Suprapubic skin (tissue), 4 donors: ENCODE measurements at regions not wholly inside any gene's neighbourhood (a gene's known extent, or its start where the extent isn't known, plus 50 kb on each side); places are given as distances from the start of the nearest gene placed in this dataset.
"Not testable (repeated sequence)": the region's sequence is repeated elsewhere in the genome, so short reads cannot be mapped to it uniquely, and the experiment has no call there.

Experiments
- DNase-seq, 2 donors: peaks; one replicate each; pipeline ENCODE4 v3.0.0-alpha.2; 2019; ENCODE audit warnings: low spot score in 2 of 2
- H3K27ac ChIP-seq: fragments of 200-600 bp; sonication (generic); one replicate; pipeline ENCODE4 v1.5.1; 2019
- H3K27me3 ChIP-seq: fragments of 200-600 bp; sonication (generic); one replicate; pipeline ENCODE4 v1.5.1; 2019
- H3K36me3 ChIP-seq: fragments of 200-600 bp; sonication (generic); one replicate; pipeline ENCODE4 v1.5.1; 2019
- H3K4me1 ChIP-seq: fragments of 200-600 bp; sonication (generic); one replicate; pipeline ENCODE4 v1.5.1; 2019
- H3K4me3 ChIP-seq: fragments of 200-600 bp; sonication (generic); one replicate; pipeline ENCODE4 v1.5.1; 2019; ENCODE audit warnings: mild to moderate bottlenecking
- H3K9me3 ChIP-seq: fragments of 200-600 bp; sonication (generic); one replicate; pipeline ENCODE4 v1.5.1; 2019
- CTCF ChIP-seq, 2 donors: fragments of 200-600 bp in 1 of 2; fragments of 450-650 bp in 1 of 2; sonication (generic) in 1 of 2; IDR thresholded peaks; one replicate each; pipeline ENCODE4 v1.5.1; 2016 to 2019; ENCODE audit warnings: antibody characterized with exemption in 2 of 2, mild to moderate bottlenecking in 1 of 2, moderate library complexity in 1 of 2
- EP300 ChIP-seq: sonication (generic); formaldehyde crosslinking; IDR thresholded peaks from one replicate; pipeline ENCODE4 v1.6.1; 2017; ENCODE audit warnings: antibody characterized with exemption
- POLR2A ChIP-seq, 2 donors: fragments of 450-650 bp; IDR thresholded peaks; one replicate each; pipeline ENCODE4 v1.6.1; 2017; ENCODE audit warnings: antibody characterized with exemption in 2 of 2, mild to moderate bottlenecking in 2 of 2, moderate library complexity in 2 of 2
- POLR2AphosphoS5 ChIP-seq, 3 donors: sonication (generic); formaldehyde crosslinking; IDR thresholded peaks; one replicate each; pipeline ENCODE4 v1.6.1; 2017; ENCODE audit warnings: antibody characterized with exemption in 3 of 3
- WGBS: methylation state at CpG from one replicate; pipeline ENCODE4 v1.1.5; 2018; 5-methylcytosine and 5-hydroxymethylcytosine counted together

DNA sequence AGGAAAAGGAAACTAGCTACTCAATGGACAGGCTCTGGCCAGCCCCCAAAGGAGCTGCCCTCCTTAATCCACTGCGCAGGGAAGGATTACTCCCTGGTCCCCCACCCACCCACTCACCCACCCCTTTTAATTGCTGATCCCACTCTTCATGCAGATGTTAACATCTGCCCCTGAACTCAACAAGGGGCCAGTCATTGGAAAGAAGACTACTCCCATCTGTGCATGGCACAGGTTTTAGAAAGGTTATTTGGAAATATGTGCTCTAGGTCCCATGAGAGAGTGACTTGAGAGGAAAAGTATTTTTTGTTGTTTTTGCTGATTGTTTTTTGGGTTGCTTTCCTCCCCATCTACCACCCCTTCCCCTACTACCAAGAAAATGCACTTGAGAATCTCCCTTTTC is 94.4 kb upstream of the FGGY start:
- WGBS: 88% methylated on average over 1 of the region's 1 CpG
- no peaks in the 10 kb centered on the region for H3K9me3 ChIP-seq
- DNase-seq: no peak
- no peak overlapping the region for H3K4me3 ChIP-seq
- H3K36me3 ChIP-seq: no peaks in the 10 kb centered on the region
- peaks cover 11% of the 10 kb centered on the region for H3K4me1 ChIP-seq
- TF ChIP-seq POLR2AphosphoS5 (IDR thresholded peaks at IDR 0.05): no peak
- no peak for TF ChIP-seq EP300
- H3K27ac ChIP-seq: no peak overlapping the region
- H3K27me3 ChIP-seq: no peaks in the 10 kb centered on the region

DNA sequence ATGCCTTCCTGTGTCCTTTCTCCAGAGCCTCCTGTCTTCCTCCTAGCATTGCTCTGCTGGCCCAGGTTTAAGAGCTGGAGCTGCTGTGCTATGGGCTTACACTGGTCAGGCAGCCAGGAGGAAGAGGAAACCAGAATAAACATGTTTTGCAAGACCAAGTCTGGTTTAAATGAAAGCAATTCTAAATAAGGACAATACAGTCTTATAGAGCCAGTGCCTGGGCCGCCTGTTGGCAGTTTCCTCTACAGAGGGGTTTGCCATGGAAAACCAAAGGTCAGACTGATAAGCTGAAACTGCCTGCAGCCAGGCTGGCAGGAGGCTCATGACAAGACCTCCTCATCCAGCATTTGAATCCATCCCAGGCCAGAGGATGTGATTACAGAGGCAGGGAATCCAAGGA is 92.9 kb upstream of the FGGY start:
- WGBS: 56% methylated on average over 1 of the region's 1 CpG
- TF ChIP-seq EP300 (no peak), POLR2AphosphoS5 (IDR thresholded peaks at IDR 0.05) (no peak), CTCF (IDR thresholded peaks at IDR 0.05) (no peak), POLR2A (IDR thresholded peaks at IDR 0.05) (no peak)
- Histone ChIP-seq H3K27me3 (no peaks in the 10 kb centered on the region), H3K4me1 (peaks cover 8% of the 10 kb centered on the region), H3K36me3 (no peaks in the 10 kb centered on the region), H3K9me3 (no peaks in the 10 kb centered on the region), H3K27ac (no peak overlapping the region), H3K4me3 (no peak overlapping the region)
- DNase-seq: no peak

GRCh38 chr1:59206616-59207015 is 90.3 kb upstream of the FGGY start:
- H3K9me3 ChIP-seq, H3K4me1 ChIP-seq, H3K27ac ChIP-seq, H3K4me3 ChIP-seq, H3K27me3 ChIP-seq, H3K36me3 ChIP-seq, DNase-seq: not testable (repeated sequence)
- 84% methylated on average over 3 of the region's 4 CpGs for WGBS

- H3K9me3 ChIP-seq, H3K36me3 ChIP-seq, H3K4me3 ChIP-seq, H3K27ac ChIP-seq, DNase-seq, H3K27me3 ChIP-seq, H3K4me1 ChIP-seq: not testable (repeated sequence)
- 89% methylated on average over 3 of the region's 3 CpGs for WGBS
Measured at GRCh38 chr1:59210430-59210829, 86.5 kb upstream of the FGGY start.

GRCh38 chr1:59212706-59213105 is 84.2 kb upstream of the FGGY start:
- Histone ChIP-seq H3K4me1 (no peaks in the 10 kb centered on the region), H3K4me3 (no peak overlapping the region), H3K36me3 (no peaks in the 10 kb centered on the region), H3K9me3 (no peaks in the 10 kb centered on the region), H3K27ac (no peak overlapping the region), H3K27me3 (no peaks in the 10 kb centered on the region)
- 80% methylated on average over 3 of the region's 3 CpGs for WGBS
- no peak for DNase-seq
- TF ChIP-seq CTCF (IDR thresholded peaks at IDR 0.05) (no peak), POLR2A (IDR thresholded peaks at IDR 0.05) (no peak), EP300 (no peak), POLR2AphosphoS5 (IDR thresholded peaks at IDR 0.05) (no peak)

DNA sequence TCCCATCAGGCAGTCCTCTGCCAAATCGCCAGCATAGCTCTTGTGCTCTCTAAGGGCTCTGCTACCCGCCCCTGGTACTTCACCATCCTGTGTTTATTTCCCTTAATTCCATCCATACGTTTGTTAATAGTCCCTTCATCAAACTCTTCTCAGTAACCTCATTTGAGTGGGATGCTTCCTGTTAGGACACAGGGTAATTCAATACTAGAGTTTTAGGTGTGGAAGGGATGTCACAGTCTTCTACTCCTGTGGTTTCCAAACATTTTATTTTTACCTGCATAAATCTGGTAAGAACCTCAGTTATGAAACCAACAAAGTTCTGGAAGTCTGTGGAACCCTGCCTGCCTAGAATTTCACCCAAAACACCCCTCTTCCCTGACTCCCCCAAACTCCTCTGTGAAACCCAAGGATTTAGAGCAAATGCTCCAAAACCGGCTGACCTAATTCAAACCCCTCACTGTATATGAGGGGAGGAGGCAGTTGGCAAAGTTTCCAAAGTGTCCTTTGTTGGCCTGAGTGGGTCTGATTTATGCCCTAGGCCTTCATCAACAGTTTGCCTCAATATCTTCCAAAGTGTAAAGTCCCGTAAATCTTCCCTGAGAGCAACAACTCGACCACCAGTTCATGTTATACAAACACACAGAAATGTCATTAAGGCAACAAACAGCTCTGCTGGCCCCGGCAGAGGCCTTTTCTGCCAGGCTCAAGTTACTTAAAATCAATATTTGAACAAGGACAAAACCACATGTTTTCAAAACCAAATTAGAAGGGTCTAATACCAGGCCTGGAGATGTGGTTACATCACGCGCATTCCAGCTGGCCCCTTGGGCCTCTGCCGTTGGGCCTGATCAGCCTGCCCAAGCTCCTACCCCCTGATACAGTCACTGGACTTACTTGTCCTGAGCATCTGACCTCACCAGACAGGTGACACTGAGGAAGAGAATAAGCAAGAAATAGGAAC is 82.4 kb upstream of the FGGY start:
- DNase-seq: no peak
- no peaks in the 10 kb centered on the region for H3K4me1 ChIP-seq
- no peak overlapping the region for H3K4me3 ChIP-seq
- WGBS: 79% methylated on average over 10 of the region's 10 CpGs
- TF ChIP-seq POLR2A (IDR thresholded peaks at IDR 0.05) (no peak), EP300 (no peak), CTCF (IDR thresholded peaks at IDR 0.05) (no peak), POLR2AphosphoS5 (IDR thresholded peaks at IDR 0.05) (no peak)
- no peak overlapping the region for H3K27ac ChIP-seq
- no peaks in the 10 kb centered on the region for H3K36me3 ChIP-seq
- no peaks in the 10 kb centered on the region for H3K27me3 ChIP-seq
- no peaks in the 10 kb centered on the region for H3K9me3 ChIP-seq
